Tibial nerve (tissue), 4 donors: ENCODE measurements at regions not wholly inside any gene's neighbourhood (a gene's known extent, or its start where the extent isn't known, plus 50 kb on each side); places are given as distances from the start of the nearest gene placed in this dataset.

Experiments used
- DNase-seq, 2 donors: peaks; one replicate each; pipeline ENCODE4 v3.0.0-alpha.2; 2019; ENCODE audit warnings: low spot score in 2 of 2
- H3K27ac ChIP-seq, 4 donors: fragments of 200-600 bp; sonication (generic) in 3 of 4; one replicate each; pipeline ENCODE4 v1.5.1; 2017 to 2019; ENCODE audit warnings: mild to moderate bottlenecking in 1 of 4
- H3K27me3 ChIP-seq, 2 donors: fragments of 200-600 bp; sonication (generic) in 1 of 2; one replicate each; pipeline versions ENCODE4 v1.5.1 to v1.6.0; 2017 to 2019
- H3K36me3 ChIP-seq, 3 donors: fragments of 200-600 bp; sonication (generic); one replicate each; pipeline ENCODE4 v1.5.1; 2018 to 2019
- H3K4me1 ChIP-seq, 4 donors: fragments of 200-600 bp; sonication (generic) in 3 of 4; one replicate each; pipeline ENCODE4 v1.5.1; 2017 to 2019
- H3K4me3 ChIP-seq, 4 donors: fragments of 200-600 bp; sonication (generic) in 3 of 4; one replicate each; pipeline ENCODE4 v1.5.1; 2017 to 2019; ENCODE audit warnings: mild to moderate bottlenecking in 1 of 4, moderate library complexity in 1 of 4
- H3K9me3 ChIP-seq, 4 donors: fragments of 200-600 bp; sonication (generic) in 3 of 4; one replicate each; pipeline ENCODE4 v1.5.1; 2017 to 2019
- CTCF ChIP-seq, 5 experiments: fragments of 200-600 bp in 3 of 5; fragments of 450-650 bp in 2 of 5; sonication (generic) in 3 of 5; IDR thresholded peaks; one replicate each; pipeline ENCODE4 v1.5.1; 2016 to 2019; ENCODE audit warnings: antibody characterized with exemption in 5 of 5, mild to moderate bottlenecking in 3 of 5, moderate library complexity in 2 of 5
- EP300 ChIP-seq, 2 donors: sonication (generic); formaldehyde crosslinking; IDR thresholded peaks; one replicate each; pipeline ENCODE4 v1.6.1; 2017; ENCODE audit warnings: antibody characterized with exemption in 2 of 2, mild to moderate bottlenecking in 1 of 2
- POLR2A ChIP-seq, 2 donors: fragments of 450-650 bp; IDR thresholded peaks; one replicate each; pipeline ENCODE4 v1.6.1; 2017; ENCODE audit warnings: antibody characterized with exemption in 2 of 2, mild to moderate bottlenecking in 2 of 2, moderate library complexity in 2 of 2
- WGBS, 2 donors: methylation state at CpG; one replicate each; pipeline ENCODE4 v1.1.5; 2018; 5-methylcytosine and 5-hydroxymethylcytosine counted together

GRCh38 chr14:66037361-66037760 is 448.8 kb upstream of the CCDC196 start:
- Histone ChIP-seq H3K27ac (peak overlapping the region in 2 of 4 donors; percentile 54 to 79), H3K4me3 (no peak overlapping the region), H3K27me3 (no peaks in the 10 kb centered on the region), H3K4me1 (peaks cover 0 to 33% (median 3%) of the 10 kb centered on the region in 4 donors), H3K9me3 (peaks cover 0 to 2% (median 0%) of the 10 kb centered on the region in 4 donors), H3K36me3 (no peaks in the 10 kb centered on the region)
- TF ChIP-seq POLR2A (IDR thresholded peaks at IDR 0.05) (no peak), CTCF (IDR thresholded peaks at IDR 0.05) (no peak), EP300 (IDR thresholded peaks at IDR 0.05) (no peak)
- no peak for DNase-seq
- 49 to 62% methylated on average over 2 of the region's 2 CpGs for WGBS, 2 donors

GRCh38 chr14:66038212-66038611 is 448.0 kb upstream of the CCDC196 start:
- H3K4me3 ChIP-seq: no peak overlapping the region
- no peaks in the 10 kb centered on the region for H3K27me3 ChIP-seq
- peaks cover 0 to 33% (median 3%) of the 10 kb centered on the region in 4 donors for H3K4me1 ChIP-seq
- no peak for DNase-seq
- no peak for TF ChIP-seq EP300 (IDR thresholded peaks at IDR 0.05)
- WGBS, 2 donors: 20 to 28% methylated on average over 3 of the region's 3 CpGs
- no peaks in the 10 kb centered on the region for H3K9me3 ChIP-seq
- H3K36me3 ChIP-seq: no peaks in the 10 kb centered on the region
- peak overlapping the region in 2 of 4 donors; percentile 54 to 79 for H3K27ac ChIP-seq

GRCh38 chr14:66038618-66039017 is 447.6 kb upstream of the CCDC196 start:
- peak in 1 of 5 experiments; percentile 26 for TF ChIP-seq CTCF (IDR thresholded peaks at IDR 0.05)
- peak in 1 of 2 donors; percentile 70 for TF ChIP-seq EP300 (IDR thresholded peaks at IDR 0.05)
- no peak for TF ChIP-seq POLR2A (IDR thresholded peaks at IDR 0.05)
- peak overlapping the region; percentile 3 to 54 (median 36) for H3K27ac ChIP-seq
- H3K4me1 ChIP-seq: peaks cover 0 to 33% (median 3%) of the 10 kb centered on the region in 4 donors
- 20 to 27% methylated on average over 1 of the region's 1 CpG for WGBS, 2 donors
- DNase-seq: peak in 1 of 2 donors; percentile 44
- no peaks in the 10 kb centered on the region for H3K9me3 ChIP-seq
- no peaks in the 10 kb centered on the region for H3K36me3 ChIP-seq
- H3K4me3 ChIP-seq: no peak overlapping the region
- no peaks in the 10 kb centered on the region for H3K27me3 ChIP-seq

GRCh38 chr14:66039495-66039894 is 446.7 kb upstream of the CCDC196 start:
- Histone ChIP-seq H3K27me3 (no peaks in the 10 kb centered on the region), H3K4me1 (peaks cover 0 to 33% (median 3%) of the 10 kb centered on the region in 4 donors), H3K9me3 (no peaks in the 10 kb centered on the region), H3K27ac (peak overlapping the region in 3 of 4 donors; percentile 20 to 54 (median 53)), H3K4me3 (no peak overlapping the region), H3K36me3 (no peaks in the 10 kb centered on the region)
- TF ChIP-seq CTCF (IDR thresholded peaks at IDR 0.05): no peak
- no peak for TF ChIP-seq EP300 (IDR thresholded peaks at IDR 0.05)
- no peak for TF ChIP-seq POLR2A (IDR thresholded peaks at IDR 0.05)
- DNase-seq: no peak

GRCh38 chr14:66041582-66041981 is 444.6 kb upstream of the CCDC196 start:
- DNase-seq: no peak
- Histone ChIP-seq H3K4me1 (peaks cover 0 to 27% (median 0%) of the 10 kb centered on the region in 4 donors), H3K27ac (no peak overlapping the region), H3K36me3 (no peaks in the 10 kb centered on the region), H3K9me3 (no peaks in the 10 kb centered on the region), H3K27me3 (no peaks in the 10 kb centered on the region), H3K4me3 (no peak overlapping the region)
- WGBS, 2 donors: 83% methylated on average over 6 of the region's 6 CpGs
- TF ChIP-seq POLR2A (IDR thresholded peaks at IDR 0.05) (no peak), EP300 (IDR thresholded peaks at IDR 0.05) (no peak), CTCF (IDR thresholded peaks at IDR 0.05) (no peak)

GRCh38 chr14:66043921-66044320 is 442.2 kb upstream of the CCDC196 start:
- H3K27ac ChIP-seq: no peak overlapping the region
- peaks cover 0 to 7% (median 0%) of the 10 kb centered on the region in 4 donors for H3K4me1 ChIP-seq
- no peak for DNase-seq
- no peaks in the 10 kb centered on the region for H3K36me3 ChIP-seq
- no peak for TF ChIP-seq EP300 (IDR thresholded peaks at IDR 0.05)
- TF ChIP-seq POLR2A (IDR thresholded peaks at IDR 0.05): no peak
- no peak for TF ChIP-seq CTCF (IDR thresholded peaks at IDR 0.05)
- H3K27me3 ChIP-seq: no peaks in the 10 kb centered on the region
- H3K4me3 ChIP-seq: no peak overlapping the region
- H3K9me3 ChIP-seq: no peaks in the 10 kb centered on the region
